ENCODE measurements at regions not wholly inside any gene's neighbourhood (a gene's known extent, or its start where the extent isn't known, plus 50 kb on each side); places are given as distances from the start of the nearest gene placed in this dataset.
"Not testable (repeated sequence)": the region's sequence is repeated elsewhere in the genome, so short reads cannot be mapped to it uniquely, and the experiment has no call there.

- DNase-seq (ENCODE audit: low read depth in 1 of 2, low spot score in 1 of 2): no peak
- Histone ChIP-seq H3K27me3 (ENCODE audit: insufficient read depth, poor library complexity, severe bottlenecking) (peaks cover 3% of the 10 kb centered on the region), H3K27ac (replicated peaks) (no peak overlapping the region), H3K4me3 (replicated peaks; ENCODE audit: insufficient read depth, low read length) (no peak overlapping the region)
- TF ChIP-seq SPI1 (IDR thresholded peaks at IDR 0.05; ENCODE audit: borderline replicate concordance, low read depth): no peak
- no peak for TF ChIP-seq POLR2AphosphoS5 (IDR thresholded peaks at IDR 0.05; ENCODE audit: low read depth)
- no peak for TF ChIP-seq GABPA (IDR thresholded peaks at IDR 0.05; ENCODE audit: low read depth)
- TF ChIP-seq CTCF (IDR thresholded peaks at IDR 0.05; ENCODE audit: insufficient read depth, low read length): no peak
- TF ChIP-seq REST (IDR thresholded peaks at IDR 0.05; ENCODE audit: insufficient replicate concordance, low read depth): no peak
Observed at GRCh38 chr17:68674029-68674925, 73.1 kb upstream of the FAM20A start.

GRCh38 chr17:68670967-68671693, 70.0 kb upstream of the FAM20A start:
- Histone ChIP-seq H3K27ac (replicated peaks) (no peak overlapping the region), H3K4me3 (replicated peaks; ENCODE audit: insufficient read depth, low read length) (no peak overlapping the region), H3K27me3 (ENCODE audit: insufficient read depth, poor library complexity, severe bottlenecking) (peaks cover 11% of the 10 kb centered on the region)

GRCh38 chr17:68666438-68666837, 65.3 kb upstream of the FAM20A start:
- H3K27ac ChIP-seq (replicated peaks); H3K4me3 ChIP-seq (replicated peaks; ENCODE audit: insufficient read depth, low read length); DNase-seq (ENCODE audit: low read depth in 1 of 2, low spot score in 1 of 2); H3K27me3 ChIP-seq (ENCODE audit: insufficient read depth, poor library complexity, severe bottlenecking): not testable (repeated sequence)

More at GRCh38 chr17:68670967-68671693, 70.0 kb upstream of the FAM20A start:
- no peak for DNase-seq (ENCODE audit: low read depth in 1 of 2, low spot score in 1 of 2)
- TF ChIP-seq CTCF (IDR thresholded peaks at IDR 0.05; ENCODE audit: insufficient read depth, low read length) (no peak), GABPA (IDR thresholded peaks at IDR 0.05; ENCODE audit: low read depth) (no peak)

GRCh38 chr17:68665373-68665772, 64.2 kb upstream of the FAM20A start:
- no peak for DNase-seq (ENCODE audit: low read depth in 1 of 2, low spot score in 1 of 2)
- TF ChIP-seq CTCF (IDR thresholded peaks at IDR 0.05; ENCODE audit: insufficient read depth, low read length) (no peak), REST (IDR thresholded peaks at IDR 0.05; ENCODE audit: insufficient replicate concordance, low read depth) (no peak), SPI1 (IDR thresholded peaks at IDR 0.05; ENCODE audit: borderline replicate concordance, low read depth) (no peak), POLR2AphosphoS5 (IDR thresholded peaks at IDR 0.05; ENCODE audit: low read depth) (no peak), GABPA (IDR thresholded peaks at IDR 0.05; ENCODE audit: low read depth) (no peak)
- Histone ChIP-seq H3K27me3 (ENCODE audit: insufficient read depth, poor library complexity, severe bottlenecking) (peaks cover 8% of the 10 kb centered on the region), H3K27ac (replicated peaks) (no peak overlapping the region), H3K4me3 (replicated peaks; ENCODE audit: insufficient read depth, low read length) (no peak overlapping the region)

Data from HL-60 (cell line).